SK-N-SH (cell line): ENCODE measurements at regions not wholly inside any gene's neighbourhood (a gene's known extent, or its start where the extent isn't known, plus 50 kb on each side); places are given as distances from the start of the nearest gene placed in this dataset.

Experiments used
- CTCF ChIA-PET: fragments of 300-600, 350-600 bp; formaldehyde crosslinking; extraction: SDS; loops from one replicate; lab custom pipeline; 2021; lab: Yijun Ruan, JAX
- POLR2A ChIA-PET: fragments of 350-600 bp; sonication (Branson Sonifier 250); formaldehyde crosslinking; extraction: SDS; loops from one replicate; lab custom pipeline; 2020; ENCODE audit warnings: antibody characterized with exemption, inconsistent platforms; lab: Yijun Ruan, JAX
- DNase-seq: peaks from one replicate; pipeline ENCODE4 v3.0.0; 2012
- H2AFZ ChIP-seq: fragments of 200-600 bp; sonication (generic); 2 replicates; pipeline ENCODE4 v1.8.1; 2016; ENCODE audit warnings: antibody characterized with exemption, mild to moderate bottlenecking, low read depth
- H3F3A ChIP-seq: fragments of 200-600 bp; sonication (generic); replicated peaks from 2 replicates; pipeline ENCODE3; 2016; ENCODE audit warnings: antibody characterized with exemption, mild to moderate bottlenecking; ENCODE audit not compliant: insufficient read depth
- H3K27ac ChIP-seq, 2 experiments: fragments of 200-500 bp in 1 of 2; fragments of 200-600 bp in 1 of 2; sonication (Bioruptor generic) in 1 of 2; sonication (generic), shearing (Covaris generic) in 1 of 2; 2 replicates each; pipeline versions ENCODE4 v1.5.1 to v1.6.1; 2014 to 2016; ENCODE audit warnings: low read depth in 2 of 2, inconsistent platforms in 1 of 2, low read length in 1 of 2, mild to moderate bottlenecking in 1 of 2, mixed read lengths in 1 of 2
- H3K27me3 ChIP-seq: fragments of 200-600 bp; sonication (generic), shearing (Covaris generic); 2 replicates; pipeline ENCODE4 v1.6.1; 2016; ENCODE audit warnings: mixed run types; ENCODE audit not compliant: insufficient read depth
- H3K36me3 ChIP-seq, 2 experiments: fragments of 200-500 bp in 1 of 2; fragments of 200-600 bp in 1 of 2; sonication (Bioruptor generic) in 1 of 2; sonication (generic) in 1 of 2; replicated peaks in 1 of 2; 2 replicates each; pipeline versions ENCODE3 to v1.5.1; 2014 to 2016; ENCODE audit warnings: low read length in 1 of 2, mild to moderate bottlenecking in 1 of 2; ENCODE audit not compliant: insufficient read depth in 2 of 2, control insufficient read depth in 1 of 2
- H3K4me1 ChIP-seq, 2 experiments: fragments of 200-500 bp in 1 of 2; fragments of 200-600 bp in 1 of 2; sonication (Bioruptor generic) in 1 of 2; sonication (generic), shearing (Covaris generic) in 1 of 2; 2 replicates each; pipeline versions ENCODE4 v1.5.1 to v1.6.1; 2014 to 2016; ENCODE audit warnings: low read depth in 1 of 2, low read length in 1 of 2, mixed run types in 1 of 2; ENCODE audit not compliant: insufficient read depth in 2 of 2, control insufficient read depth in 1 of 2
- H3K4me2 ChIP-seq: fragments of 200-600 bp; sonication (generic), shearing (Covaris generic); 2 replicates; pipeline ENCODE4 v1.6.1; 2017; ENCODE audit warnings: mixed run types
- H3K4me3 ChIP-seq, 2 experiments: fragments of 200-500 bp in 1 of 2; fragments of 200-600 bp in 1 of 2; sonication (Bioruptor generic) in 1 of 2; sonication (generic), shearing (Covaris generic) in 1 of 2; 2 replicates each; pipeline versions ENCODE4 v1.5.1 to v1.8.1; 2014 to 2016; ENCODE audit warnings: low read depth in 2 of 2, inconsistent platforms in 1 of 2, low read length in 1 of 2, mild to moderate bottlenecking in 1 of 2, mixed read lengths in 1 of 2, moderate library complexity in 1 of 2
- H3K79me2 ChIP-seq: fragments of 200-600 bp; sonication (generic); 2 replicates; pipeline ENCODE4 v1.8.1; 2017; ENCODE audit warnings: mild to moderate bottlenecking; ENCODE audit not compliant: insufficient read depth
- H3K9ac ChIP-seq: fragments of 200-600 bp; sonication (generic); 2 replicates; pipeline ENCODE4 v1.6.1; 2017; ENCODE audit warnings: mixed run types
- H3K9me2 ChIP-seq: fragments of 200-600 bp; sonication (generic); 2 replicates; pipeline ENCODE4 v1.6.1; 2017; ENCODE audit warnings: mixed run types
- H3K9me3 ChIP-seq: fragments of 200-600 bp; sonication (generic); 2 replicates; pipeline ENCODE4 v1.6.1; 2017; ENCODE audit warnings: mixed run types, mild to moderate bottlenecking, moderate library complexity
- H4K20me1 ChIP-seq: fragments of 200-600 bp; sonication (generic); 2 replicates; pipeline ENCODE4 v1.6.1; 2017; ENCODE audit warnings: mild to moderate bottlenecking, mixed run types; ENCODE audit not compliant: insufficient read depth
- CHD2 ChIP-seq: fragments of 150-350 bp; IDR thresholded peaks from 2 replicates; pipeline ENCODE4 v1.6.1; 2018; ENCODE audit warnings: low read length; ENCODE audit not compliant: partially characterized antibody
- ELF1 ChIP-seq: IDR thresholded peaks from 2 replicates; pipeline ENCODE4 v1.4.0; 2012
- EZH2phosphoT487 ChIP-seq: fragments of 200-600 bp; sonication (generic); IDR thresholded peaks from 2 replicates; pipeline ENCODE4 v1.6.1; 2017; ENCODE audit warnings: low read depth, mixed run types, mild to moderate bottlenecking, antibody characterized with exemption, moderate library complexity, borderline replicate concordance
- FOSL2 ChIP-seq: IDR thresholded peaks from 2 replicates; pipeline ENCODE4 v1.4.0; 2012; ENCODE audit warnings: low read depth, mild to moderate bottlenecking, moderate library complexity, borderline replicate concordance
- FOXJ3 ChIP-seq: sonication (generic); formaldehyde crosslinking; IDR thresholded peaks from 2 replicates; pipeline ENCODE4 v1.5.1; 2020; ENCODE audit warnings: mild to moderate bottlenecking, missing genetic modification reagents
- NFIC ChIP-seq: IDR thresholded peaks from 2 replicates; pipeline ENCODE4 v1.4.0; 2012; ENCODE audit warnings: borderline replicate concordance
- RAD21 ChIP-seq: IDR thresholded peaks from 2 replicates; pipeline ENCODE4 v1.6.1; 2012; ENCODE audit warnings: mild to moderate bottlenecking, low read length
- RFX5 ChIP-seq: IDR thresholded peaks from 2 replicates; pipeline ENCODE4 v1.6.1; 2012; ENCODE audit warnings: mild to moderate bottlenecking, improper control_type of control experiment, low read length
- SMC3 ChIP-seq: IDR thresholded peaks from 2 replicates; pipeline ENCODE4 v1.6.1; 2012; ENCODE audit warnings: low read depth, low read length, improper control_type of control experiment
- TAF1 ChIP-seq: IDR thresholded peaks from 2 replicates; pipeline ENCODE4 v1.6.1; 2012; ENCODE audit warnings: low read depth, mild to moderate bottlenecking, low read length, moderate library complexity, borderline replicate concordance
- TEAD4 ChIP-seq: IDR thresholded peaks from 2 replicates; pipeline ENCODE4 v1.4.0; 2012; ENCODE audit warnings: mild to moderate bottlenecking, borderline replicate concordance; ENCODE audit not compliant: insufficient read depth
- YY1 ChIP-seq: IDR thresholded peaks from 2 replicates; pipeline ENCODE4 v1.4.0; 2012; ENCODE audit warnings: low read depth, mild to moderate bottlenecking
- WGBS: methylation state at CpG from one replicate; pipeline ENCODE4 v1.1.6; 2017; ENCODE audit warnings: low lambda C conversion rate; 5-methylcytosine and 5-hydroxymethylcytosine counted together
- TF ChIP-seq, protein P1 (sequence below): IDR thresholded peaks from 2 replicates; pipeline ENCODE4; 2012
- TF ChIP-seq, protein P2 (sequence below): IDR thresholded peaks from 2 replicates; pipeline ENCODE4 v1.4.0; 2012; ENCODE audit warnings: low read depth, borderline replicate concordance
- TF ChIP-seq, protein P3 (sequence below): IDR thresholded peaks from 2 replicates; pipeline ENCODE4 v1.6.1; 2012; ENCODE audit warnings: mild to moderate bottlenecking, low read depth, low read length, moderate library complexity
- TF ChIP-seq, protein P4 (sequence below): fragments of 150-350 bp; IDR thresholded peaks from 2 replicates; pipeline ENCODE4 v1.6.1; 2017; ENCODE audit warnings: antibody characterized with exemption, low read length, low read depth, borderline replicate concordance

DNA sequence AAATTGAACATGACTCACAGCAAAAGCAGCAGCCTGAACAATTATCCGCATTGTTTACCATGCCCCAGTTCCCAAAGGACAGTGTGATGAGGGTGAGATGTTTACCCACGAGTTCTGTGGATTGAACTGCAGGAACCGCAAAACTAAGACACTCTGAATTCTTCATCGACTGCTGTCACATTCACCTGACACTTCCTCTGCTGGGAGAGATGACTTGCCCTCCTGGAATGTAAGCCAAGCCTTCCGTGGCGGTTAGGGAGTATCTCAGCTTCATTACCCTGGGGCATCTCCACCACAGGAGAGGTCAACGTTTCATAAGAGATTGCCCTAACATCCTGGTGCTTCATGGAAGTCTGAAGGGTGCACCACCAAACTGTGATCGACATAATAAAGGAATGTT is 374.6 kb upstream of the ADARB2 start:
- no peaks in the 10 kb centered on the region for H3K9me2 ChIP-seq
- no peak overlapping the region for H3K27ac ChIP-seq
- POLR2A ChIA-PET, result no interaction called here
- H3K9ac ChIP-seq, result no peak overlapping the region
- H3K27me3 ChIP-seq, result no peaks in the 10 kb centered on the region
- no peak overlapping the region for H3K4me2 ChIP-seq
- no peak overlapping the region for H2AFZ ChIP-seq
- no peaks in the 10 kb centered on the region for H3K4me1 ChIP-seq
- no peak overlapping the region for H3K4me3 ChIP-seq
- CTCF ChIA-PET, result no interaction called here
- no peaks in the 10 kb centered on the region for H4K20me1 ChIP-seq
- no peak for DNase-seq
- H3K36me3 ChIP-seq, result no peaks in the 10 kb centered on the region
- H3F3A ChIP-seq, result no peaks in the 10 kb centered on the region
- TF ChIP-seq, protein P1, sequence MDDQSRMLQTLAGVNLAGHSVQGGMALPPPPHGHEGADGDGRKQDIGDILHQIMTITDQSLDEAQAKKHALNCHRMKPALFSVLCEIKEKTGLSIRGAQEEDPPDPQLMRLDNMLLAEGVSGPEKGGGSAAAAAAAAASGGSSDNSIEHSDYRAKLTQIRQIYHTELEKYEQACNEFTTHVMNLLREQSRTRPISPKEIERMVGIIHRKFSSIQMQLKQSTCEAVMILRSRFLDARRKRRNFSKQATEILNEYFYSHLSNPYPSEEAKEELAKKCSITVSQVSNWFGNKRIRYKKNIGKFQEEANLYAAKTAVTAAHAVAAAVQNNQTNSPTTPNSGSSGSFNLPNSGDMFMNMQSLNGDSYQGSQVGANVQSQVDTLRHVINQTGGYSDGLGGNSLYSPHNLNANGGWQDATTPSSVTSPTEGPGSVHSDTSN, result no peak
- TF ChIP-seq TEAD4, result no peak
- TF ChIP-seq YY1, result no peak
- no peak for TF ChIP-seq NFIC
- no peak for TF ChIP-seq RFX5
- no peak for TF ChIP-seq ELF1
- no peak for TF ChIP-seq TAF1
- TF ChIP-seq FOXJ3 (CRISPR knock-in tag), result no peak
- TF ChIP-seq, protein P2, sequence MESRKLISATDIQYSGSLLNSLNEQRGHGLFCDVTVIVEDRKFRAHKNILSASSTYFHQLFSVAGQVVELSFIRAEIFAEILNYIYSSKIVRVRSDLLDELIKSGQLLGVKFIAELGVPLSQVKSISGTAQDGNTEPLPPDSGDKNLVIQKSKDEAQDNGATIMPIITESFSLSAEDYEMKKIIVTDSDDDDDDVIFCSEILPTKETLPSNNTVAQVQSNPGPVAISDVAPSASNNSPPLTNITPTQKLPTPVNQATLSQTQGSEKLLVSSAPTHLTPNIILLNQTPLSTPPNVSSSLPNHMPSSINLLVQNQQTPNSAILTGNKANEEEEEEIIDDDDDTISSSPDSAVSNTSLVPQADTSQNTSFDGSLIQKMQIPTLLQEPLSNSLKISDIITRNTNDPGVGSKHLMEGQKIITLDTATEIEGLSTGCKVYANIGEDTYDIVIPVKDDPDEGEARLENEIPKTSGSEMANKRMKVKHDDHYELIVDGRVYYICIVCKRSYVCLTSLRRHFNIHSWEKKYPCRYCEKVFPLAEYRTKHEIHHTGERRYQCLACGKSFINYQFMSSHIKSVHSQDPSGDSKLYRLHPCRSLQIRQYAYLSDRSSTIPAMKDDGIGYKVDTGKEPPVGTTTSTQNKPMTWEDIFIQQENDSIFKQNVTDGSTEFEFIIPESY, result no peak
- TF ChIP-seq RAD21, result no peak
- no peak for TF ChIP-seq FOSL2
- TF ChIP-seq, protein P3, sequence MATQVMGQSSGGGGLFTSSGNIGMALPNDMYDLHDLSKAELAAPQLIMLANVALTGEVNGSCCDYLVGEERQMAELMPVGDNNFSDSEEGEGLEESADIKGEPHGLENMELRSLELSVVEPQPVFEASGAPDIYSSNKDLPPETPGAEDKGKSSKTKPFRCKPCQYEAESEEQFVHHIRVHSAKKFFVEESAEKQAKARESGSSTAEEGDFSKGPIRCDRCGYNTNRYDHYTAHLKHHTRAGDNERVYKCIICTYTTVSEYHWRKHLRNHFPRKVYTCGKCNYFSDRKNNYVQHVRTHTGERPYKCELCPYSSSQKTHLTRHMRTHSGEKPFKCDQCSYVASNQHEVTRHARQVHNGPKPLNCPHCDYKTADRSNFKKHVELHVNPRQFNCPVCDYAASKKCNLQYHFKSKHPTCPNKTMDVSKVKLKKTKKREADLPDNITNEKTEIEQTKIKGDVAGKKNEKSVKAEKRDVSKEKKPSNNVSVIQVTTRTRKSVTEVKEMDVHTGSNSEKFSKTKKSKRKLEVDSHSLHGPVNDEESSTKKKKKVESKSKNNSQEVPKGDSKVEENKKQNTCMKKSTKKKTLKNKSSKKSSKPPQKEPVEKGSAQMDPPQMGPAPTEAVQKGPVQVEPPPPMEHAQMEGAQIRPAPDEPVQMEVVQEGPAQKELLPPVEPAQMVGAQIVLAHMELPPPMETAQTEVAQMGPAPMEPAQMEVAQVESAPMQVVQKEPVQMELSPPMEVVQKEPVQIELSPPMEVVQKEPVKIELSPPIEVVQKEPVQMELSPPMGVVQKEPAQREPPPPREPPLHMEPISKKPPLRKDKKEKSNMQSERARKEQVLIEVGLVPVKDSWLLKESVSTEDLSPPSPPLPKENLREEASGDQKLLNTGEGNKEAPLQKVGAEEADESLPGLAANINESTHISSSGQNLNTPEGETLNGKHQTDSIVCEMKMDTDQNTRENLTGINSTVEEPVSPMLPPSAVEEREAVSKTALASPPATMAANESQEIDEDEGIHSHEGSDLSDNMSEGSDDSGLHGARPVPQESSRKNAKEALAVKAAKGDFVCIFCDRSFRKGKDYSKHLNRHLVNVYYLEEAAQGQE, result no peak
- TF ChIP-seq EZH2phosphoT487, result no peak
- TF ChIP-seq, protein P4, sequence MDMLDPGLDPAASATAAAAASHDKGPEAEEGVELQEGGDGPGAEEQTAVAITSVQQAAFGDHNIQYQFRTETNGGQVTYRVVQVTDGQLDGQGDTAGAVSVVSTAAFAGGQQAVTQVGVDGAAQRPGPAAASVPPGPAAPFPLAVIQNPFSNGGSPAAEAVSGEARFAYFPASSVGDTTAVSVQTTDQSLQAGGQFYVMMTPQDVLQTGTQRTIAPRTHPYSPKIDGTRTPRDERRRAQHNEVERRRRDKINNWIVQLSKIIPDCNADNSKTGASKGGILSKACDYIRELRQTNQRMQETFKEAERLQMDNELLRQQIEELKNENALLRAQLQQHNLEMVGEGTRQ, result no peak
- TF ChIP-seq CHD2, result no peak
- no peak for TF ChIP-seq SMC3
- 43% methylated on average over 8 of the region's 8 CpGs for WGBS
- H3K79me2 ChIP-seq, result no peaks in the 10 kb centered on the region
- no peaks in the 10 kb centered on the region; the same call in 1 of the 2 replicates for H3K9me3 ChIP-seq
